ENCODE measurements at regions not wholly inside any gene's neighbourhood (a gene's known extent, or its start where the extent isn't known, plus 50 kb on each side); places are given as distances from the start of the nearest gene placed in this dataset.

- DNase-seq = no peak
Observed at GRCh38 chr9:135414293-135414692, 65.3 kb upstream of the PPP1R26 start.

DNA sequence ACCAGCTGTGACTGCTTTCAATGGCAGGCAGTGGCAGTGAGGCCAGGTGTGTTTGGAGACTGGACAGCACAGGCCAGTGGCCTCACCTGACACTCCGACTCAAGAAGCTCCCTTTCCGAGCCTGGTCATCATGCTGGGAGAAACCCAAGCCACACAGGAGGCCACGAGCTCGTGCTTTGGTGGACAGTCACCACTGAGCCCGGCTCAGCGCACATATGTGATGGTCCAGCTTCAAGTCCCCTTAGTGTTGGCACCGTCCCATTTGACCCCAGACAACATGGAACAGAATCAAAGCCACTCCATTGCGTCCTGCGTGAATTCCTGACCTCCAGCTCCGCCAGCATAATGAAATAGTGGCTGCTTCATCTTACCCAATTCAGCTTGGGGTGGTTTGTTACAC, 64.0 kb upstream of the PPP1R26 start:
- no peak for DNase-seq

DNA sequence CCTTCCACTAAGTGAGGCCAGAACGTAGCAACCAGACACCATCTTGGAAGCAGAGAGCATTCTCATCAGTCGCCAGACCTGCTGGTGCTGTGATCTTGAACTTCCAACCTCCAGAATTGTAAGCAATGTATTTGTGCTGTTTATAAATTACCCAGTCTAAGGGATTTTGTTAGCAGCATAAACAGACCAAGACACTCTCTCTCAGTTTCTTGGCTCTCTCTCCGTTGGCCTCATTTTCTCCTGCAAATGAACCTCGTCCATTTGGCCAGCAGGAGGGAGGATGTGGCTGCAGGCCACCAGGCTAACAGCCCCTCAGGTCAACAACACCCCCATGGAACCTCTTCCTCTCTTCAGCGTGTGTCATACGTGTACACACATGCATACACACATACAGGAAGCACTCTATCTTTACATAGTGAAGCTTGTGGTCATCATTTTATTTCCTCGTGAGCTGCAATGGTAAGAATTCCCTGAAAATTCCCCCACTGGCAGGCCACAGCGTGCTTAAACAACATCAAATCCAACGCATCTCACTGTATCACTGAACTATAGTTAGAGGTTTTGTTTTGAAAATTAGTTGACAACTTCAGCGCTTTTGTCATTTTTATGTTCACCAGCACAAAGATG, 62.8 kb upstream of the PPP1R26 start:
- DNase-seq = no peak

DNA sequence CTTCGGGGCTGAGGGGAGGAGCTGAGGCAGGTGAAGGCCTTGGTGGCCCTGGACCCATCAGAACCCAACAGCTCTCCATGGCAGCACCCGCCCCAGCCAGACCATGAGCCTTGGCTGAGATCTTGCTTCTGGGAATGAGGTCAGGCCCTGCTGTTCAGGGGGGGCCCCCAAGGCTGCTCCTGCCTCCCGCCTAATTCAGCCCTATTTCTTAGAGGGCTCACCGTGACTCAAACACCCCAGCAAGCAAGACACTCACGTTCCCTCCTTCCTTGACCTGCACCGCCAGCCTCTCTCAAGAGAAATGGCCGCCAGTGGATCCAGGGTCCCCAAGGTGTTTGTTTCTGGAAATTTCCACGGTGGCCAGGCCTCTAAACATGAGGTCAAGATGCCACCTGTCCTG, 61.4 kb upstream of the PPP1R26 start:
- DNase-seq = no peak

GRCh38 chr9:135419106-135419505, 60.5 kb upstream of the PPP1R26 start:
- DNase-seq = no peak

DNA sequence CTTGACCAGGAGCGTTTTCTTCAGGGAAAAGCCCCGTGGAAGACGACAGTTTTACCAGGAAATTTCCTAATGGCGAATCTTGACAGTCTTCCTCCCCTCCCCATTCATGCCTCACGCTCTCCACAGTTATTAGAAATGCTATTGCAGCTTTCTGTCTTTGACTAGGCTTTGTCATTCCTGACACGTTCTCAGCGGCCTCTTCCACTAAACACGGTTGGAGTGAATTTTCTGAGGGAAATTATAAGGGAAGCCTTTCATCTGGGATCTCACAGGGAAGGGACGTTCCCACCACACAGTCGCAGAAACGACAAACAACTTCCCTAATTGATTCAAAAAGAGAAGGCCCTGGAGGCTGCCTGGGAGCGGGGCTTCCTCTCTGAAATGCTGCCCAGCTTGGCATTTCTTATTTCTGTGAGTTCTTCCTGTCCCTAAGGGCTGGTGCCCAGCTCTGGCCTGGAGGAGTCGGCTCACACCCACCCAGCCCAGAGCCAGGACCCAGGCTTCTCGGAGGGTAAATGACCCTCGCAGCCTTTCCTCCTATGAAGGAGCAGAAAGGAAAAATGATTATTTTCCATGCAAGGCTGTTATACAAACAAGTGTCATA, 57.1 kb upstream of the PPP1R26 start:
- DNase-seq = no peak

DNA sequence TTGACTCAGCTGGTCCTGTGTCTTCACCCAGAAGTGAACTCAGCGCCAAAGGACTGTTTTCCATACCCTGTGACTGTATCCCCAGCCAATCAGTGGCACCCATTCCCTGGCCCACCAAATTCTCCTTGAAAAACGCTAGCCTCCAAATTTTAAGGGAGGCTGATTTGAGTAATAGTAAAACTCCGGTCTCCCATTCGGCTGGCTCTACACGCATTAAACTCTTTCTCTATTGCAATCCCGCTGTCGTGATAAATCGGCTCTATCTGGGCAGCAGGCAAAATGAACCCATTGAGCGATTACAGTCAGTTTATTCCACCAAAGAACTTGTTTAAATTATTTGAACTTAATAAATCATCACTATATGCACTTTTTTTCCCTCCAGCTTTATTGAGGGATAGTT, 55.9 kb upstream of the PPP1R26 start:
- no peak for DNase-seq

Data from NCI-H1436 (cell line).